Non-pigmented ciliary epithelial cell (primary cell): ENCODE measurements at regions not wholly inside any gene's neighbourhood (a gene's known extent, or its start where the extent isn't known, plus 50 kb on each side); places are given as distances from the start of the nearest gene placed in this dataset.
"Not testable (repeated sequence)": the region's sequence is repeated elsewhere in the genome, so short reads cannot be mapped to it uniquely, and the experiment has no call there.

Source experiments
- DNase-seq: peaks from one replicate; pipeline ENCODE4 v3.0.0-alpha.2; 2010; ENCODE audit warnings: low read depth

DNA sequence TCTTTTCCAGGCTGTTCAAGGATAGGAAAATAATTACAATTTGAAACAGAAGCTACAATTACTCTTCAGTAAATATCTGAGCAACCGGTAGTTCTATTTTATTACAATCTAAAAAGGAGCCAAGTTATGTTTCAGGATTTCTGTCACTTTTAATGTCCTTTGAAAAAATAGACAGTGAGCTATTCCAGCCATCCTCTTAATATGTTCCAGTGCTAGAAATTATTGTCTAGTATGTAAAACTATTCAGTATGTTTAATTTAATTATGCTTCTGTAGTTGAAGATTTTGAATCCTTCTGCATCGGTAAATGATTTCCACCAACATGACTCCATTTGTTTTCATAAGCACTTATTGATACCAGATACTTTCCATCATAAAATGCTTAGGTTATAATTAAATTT, 129.6 kb upstream of the SEMA3D start:
- DNase-seq = no peak

DNA sequence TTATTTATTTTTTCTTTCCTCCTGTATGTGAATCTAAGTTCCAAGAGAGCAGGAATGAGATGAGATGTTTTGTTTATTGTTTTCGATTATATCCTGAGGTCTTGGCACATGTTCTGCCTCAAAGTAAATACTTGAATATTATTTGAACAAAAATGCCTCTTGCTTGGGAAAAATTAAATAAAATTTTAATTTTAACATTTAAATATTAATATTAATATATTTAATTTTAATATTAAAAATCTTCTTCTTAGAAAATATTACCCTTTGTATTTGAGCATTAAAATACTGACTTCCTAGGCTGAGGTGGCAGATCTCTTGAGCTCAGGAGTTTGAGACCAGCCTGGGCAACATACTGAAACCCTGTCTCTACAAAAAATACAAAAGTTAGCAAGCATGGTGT, 123.4 kb upstream of the SEMA3D start:
- DNase-seq = no peak

DNA sequence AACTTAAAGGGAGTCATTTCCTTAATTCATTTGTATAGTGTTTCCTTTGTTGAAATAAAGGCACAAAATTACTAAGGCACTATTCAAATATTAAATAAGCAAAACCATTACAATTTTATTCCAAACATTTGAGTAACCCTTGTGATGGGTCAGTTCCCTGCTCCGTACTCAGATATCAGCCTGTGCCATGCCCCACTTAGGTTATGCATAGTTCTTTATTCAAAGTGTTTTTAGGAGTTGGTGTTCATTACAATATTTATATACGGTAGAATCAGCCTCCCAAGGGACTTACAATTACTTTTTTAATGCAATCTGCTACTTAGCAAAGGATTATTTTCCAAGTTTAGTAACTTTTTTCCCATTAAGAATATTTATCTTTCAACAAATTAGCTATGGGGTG, 119.3 kb upstream of the SEMA3D start:
- no peak for DNase-seq

DNA sequence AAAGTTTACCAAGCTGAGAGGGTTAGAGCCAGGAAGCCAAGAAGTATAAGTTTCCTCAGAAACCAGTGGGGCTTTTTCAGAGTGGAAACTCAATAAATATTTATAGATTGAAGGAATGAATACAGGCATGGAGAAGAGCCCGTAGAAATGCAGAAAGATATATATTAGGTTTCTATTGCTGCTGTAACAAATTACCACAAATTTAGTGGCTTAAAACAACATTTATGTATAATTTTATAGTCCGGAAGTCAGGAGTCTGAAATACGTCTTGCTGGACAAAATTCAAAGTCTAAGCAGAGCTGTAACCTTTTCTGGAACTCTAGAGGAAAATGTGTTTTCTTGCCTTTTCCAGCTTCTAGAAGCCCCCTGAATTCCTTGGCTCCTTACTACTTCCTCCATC, 107.3 kb upstream of the SEMA3D start:
- DNase-seq = no peak

DNA sequence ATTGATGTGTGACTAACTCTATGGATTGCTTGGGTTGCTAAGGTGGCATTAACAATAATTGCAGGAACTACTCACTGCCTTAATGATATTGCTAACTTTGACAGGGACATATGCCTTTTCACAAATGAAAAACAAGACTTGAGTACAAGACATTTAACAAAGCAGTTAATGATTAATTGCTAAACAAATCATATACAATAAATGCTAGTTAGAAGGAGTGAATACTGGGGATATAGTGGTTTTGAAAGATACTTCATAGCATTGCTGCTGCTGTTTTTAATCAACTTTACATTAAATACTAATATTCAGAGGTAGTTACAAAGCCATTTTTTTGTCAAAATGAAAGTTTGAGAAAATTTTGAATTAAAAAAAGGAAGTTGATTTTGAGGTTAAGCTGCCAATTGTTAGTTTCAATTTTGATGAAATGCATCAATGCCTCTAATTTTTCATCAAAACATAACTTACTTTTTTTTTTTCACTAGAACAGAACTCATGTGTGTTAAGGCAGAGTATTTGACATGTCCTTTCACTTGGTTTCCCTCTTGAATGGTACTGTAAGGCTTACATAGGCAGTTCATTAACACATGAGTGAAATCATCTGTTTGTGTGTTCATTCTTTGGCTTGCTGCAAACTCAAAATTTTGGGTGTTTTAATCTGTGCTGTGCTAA, 106.2 kb upstream of the SEMA3D start:
- no peak for DNase-seq

DNA sequence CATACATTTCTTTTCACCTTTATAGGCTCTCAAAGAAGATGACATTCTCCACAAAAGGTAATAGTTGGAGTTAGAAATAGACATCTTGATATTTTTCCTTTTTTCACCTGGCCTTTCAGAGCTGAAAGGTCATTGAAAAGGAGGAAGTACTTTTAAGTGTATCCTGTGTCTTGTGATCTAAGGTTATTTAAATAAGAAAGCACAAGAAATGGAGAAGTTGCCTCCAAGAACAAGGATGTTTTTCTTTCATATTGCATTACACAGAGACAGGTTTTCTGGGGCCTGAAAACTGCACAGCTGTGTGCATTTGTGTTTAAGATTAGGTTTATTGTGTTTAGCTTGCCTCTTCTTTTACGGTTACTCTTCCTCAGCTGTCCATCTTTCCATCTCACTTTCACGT, 103.4 kb upstream of the SEMA3D start:
- no peak for DNase-seq

DNA sequence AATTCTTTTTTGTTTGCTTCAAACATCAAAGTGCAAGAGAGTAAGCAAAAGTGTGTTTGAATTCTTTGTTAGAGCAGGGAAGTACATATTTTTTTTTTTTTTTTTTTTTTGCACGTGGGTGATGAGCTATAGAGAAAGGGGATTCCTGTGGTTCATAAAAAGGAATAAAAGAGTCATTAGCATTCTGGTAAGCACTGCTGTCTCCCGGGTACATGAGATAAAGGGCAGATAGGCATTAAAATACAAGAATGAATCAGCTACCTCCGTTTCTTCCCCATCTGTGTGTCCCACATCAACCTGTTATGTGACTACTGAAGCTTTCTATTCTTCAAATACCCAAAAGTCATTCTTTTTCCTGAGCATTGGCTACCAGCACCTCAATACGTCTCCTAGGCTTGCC, 102.4 kb upstream of the SEMA3D start:
- no peak for DNase-seq

DNA sequence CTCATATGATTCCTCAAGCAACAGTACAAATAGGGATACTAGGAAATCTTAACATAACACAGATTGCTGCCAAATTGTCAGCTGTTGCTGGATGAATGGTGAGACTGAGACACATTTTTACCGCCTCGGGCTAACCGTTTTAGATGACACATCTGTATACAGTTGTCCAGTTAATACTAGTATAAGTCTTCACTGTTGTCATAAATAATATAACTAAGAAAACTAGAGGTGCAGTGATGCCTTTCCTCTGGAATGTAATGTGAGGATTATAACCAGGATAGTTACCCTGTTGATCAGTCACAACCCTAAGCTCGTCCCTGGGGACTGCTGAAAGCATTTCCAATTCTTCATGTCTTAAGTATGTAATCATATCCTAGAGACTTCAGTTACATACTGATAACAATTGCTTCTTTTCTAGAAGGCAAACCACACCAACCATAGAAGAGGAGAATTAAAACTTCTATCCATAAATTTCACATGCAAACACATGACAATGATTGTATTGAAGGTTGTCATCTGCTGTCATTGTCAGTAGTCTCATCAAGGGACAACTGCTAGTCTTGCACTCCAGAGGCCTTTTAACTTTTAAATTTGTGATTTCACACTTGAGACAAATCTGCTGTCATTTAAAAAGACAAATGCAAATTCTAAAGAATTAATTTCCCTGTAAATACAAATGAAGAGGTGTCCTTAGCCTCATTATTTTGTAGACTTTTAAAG, 100.4 kb upstream of the SEMA3D start:
- peak; percentile 14 for DNase-seq

DNA sequence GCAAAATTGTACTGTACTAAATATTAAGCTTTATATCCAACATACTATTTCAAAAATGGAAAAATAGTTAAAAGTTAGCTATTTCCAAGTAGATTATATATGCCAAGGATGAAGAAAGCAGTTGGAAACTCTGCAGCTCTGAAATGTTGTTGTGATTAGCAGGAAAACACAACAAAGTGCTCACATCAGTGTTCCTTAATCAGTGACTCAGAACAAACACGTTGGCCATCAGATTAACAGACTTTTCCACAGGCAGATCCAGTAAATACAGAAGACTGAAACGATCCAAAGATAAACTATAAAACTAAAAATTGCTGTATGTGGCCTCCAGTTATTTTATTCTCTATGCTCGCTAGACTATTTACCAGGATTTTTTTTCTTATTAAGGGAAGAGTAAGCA, 99.6 kb upstream of the SEMA3D start:
- DNase-seq = no peak

DNA sequence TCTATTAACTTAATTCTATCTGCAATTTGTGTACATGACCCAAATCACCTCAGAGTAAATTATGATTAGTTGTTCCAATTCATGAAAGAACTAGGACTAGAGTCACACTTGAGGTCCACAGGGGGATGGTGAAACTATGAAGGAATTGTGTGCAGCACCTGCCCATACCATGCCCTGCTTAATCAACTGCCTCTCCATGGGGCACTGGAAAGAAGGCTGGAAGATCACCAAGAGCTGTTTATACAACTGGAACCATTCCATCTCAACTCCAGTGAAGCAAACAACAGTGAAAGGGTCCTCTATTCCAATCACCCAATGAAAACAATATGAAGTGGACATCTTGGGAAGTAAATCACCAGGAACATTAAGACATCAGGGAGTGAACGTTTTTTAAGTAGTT, 98.7 kb upstream of the SEMA3D start:
- DNase-seq = no peak

DNA sequence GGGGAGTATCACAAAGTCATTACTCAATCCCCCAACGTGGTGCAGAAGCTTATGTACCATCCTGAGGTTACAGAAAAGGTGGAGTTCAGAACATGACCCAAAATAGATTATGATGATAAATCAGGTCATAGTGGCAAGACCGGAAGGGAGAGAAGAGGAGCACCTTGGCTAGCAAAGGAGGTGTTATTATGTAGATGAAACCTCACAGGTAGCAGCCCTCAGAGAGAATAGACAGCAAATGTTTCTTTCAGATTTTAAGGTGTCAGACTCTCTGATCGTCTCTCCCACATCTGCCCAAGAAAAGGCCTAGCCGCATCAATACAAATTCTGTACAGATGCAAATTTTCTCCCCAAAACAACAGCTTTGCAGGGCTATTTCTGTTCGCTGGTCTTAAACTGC, 88.3 kb upstream of the SEMA3D start:
- no peak for DNase-seq

DNA sequence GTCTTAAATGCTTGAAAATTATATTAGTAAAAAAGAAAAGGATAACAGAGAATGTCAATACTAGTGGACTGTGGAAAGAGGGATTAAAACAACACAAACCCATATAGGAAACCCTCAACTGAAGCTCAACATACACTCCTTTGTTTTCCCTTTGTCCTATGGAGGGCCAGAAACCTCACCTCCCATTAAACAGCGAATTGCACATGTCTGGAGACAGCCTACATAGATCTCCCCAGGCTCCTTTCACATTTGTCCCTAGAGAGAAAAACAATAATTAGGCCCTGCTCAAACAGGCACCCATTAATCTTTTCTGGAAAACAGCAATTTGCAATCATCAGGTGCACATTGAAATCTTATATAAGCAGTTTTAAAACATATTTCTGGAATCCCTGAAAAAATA, 87.6 kb upstream of the SEMA3D start:
- no peak for DNase-seq

DNA sequence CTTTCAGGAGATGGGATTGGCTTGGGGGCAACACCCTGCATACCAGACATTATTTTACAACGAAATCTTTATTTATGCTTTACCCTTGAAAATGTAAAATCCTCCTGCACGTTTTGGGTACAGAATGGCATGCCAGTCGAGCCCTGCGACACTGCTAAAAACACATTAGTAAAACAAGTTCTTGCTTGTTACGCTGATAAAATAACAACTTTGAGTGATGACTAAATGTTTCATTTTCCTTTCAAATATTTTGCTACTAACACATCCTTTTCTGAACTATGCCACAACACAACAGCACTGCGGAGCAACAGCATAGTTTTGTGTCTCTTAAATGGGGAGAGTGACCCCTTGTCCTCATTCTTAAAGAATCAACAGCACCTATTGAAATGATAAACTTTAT, 76.0 kb upstream of the SEMA3D start:
- DNase-seq = no peak

DNA sequence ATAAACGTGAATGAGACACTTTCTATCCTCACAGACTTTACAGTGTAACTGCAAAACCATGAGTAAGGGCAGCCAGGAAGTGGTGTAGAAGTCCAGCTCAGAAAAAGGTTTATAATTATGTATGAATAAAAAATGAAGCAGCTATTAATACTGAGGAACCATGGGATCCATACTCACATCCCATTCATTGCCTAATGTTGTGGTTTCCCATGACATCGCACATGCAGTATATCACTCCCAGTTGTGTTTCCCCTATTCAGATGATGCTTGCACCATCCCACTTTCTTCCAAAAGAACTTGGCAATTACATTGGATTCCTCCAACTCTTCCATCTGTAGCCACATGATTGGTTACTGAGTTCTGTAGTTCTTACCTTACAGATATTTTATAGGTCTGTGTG, 74.5 kb upstream of the SEMA3D start:
- DNase-seq = no peak

DNA sequence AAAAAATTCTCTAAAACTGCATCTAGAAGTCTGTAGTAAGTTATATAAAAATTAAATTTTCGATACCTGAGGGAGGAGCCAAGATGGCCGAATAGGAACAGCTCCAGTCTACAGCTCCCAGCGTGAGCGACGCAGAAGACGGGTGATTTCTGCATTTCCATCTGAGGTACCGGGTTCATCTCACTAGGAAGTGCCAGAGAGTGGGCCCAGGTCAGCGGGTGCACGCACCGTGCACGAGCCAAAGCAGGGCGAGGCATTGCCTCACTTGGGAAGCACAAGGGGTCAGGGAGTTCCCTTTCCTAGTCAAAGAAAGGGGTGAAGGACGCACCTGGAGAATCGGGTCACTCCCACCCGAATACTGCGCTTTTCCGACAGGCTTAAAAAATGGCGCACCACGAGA, 62.9 kb upstream of the SEMA3D start:
- DNase-seq = not testable (repeated sequence)

DNA sequence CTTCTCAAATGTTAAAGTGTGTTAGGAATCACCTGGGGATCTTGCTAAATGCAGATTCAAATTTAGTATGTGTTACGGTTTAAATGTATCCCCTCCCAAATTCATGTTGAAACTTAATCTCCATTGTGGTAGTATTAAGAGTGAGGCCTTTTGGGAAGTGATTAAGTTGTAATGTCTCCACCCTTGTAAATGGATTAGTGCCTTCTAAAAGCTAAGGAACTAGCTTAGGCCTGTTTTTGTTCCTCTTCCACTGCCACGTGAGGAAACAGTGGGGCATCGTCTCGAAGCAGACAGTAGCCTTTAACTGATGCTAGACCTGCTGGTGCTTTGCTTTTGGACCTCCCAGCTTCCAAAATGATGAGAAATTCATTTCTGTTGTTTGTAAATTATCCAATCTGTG, 52.3 kb upstream of the SEMA3D start:
- no peak for DNase-seq

DNA sequence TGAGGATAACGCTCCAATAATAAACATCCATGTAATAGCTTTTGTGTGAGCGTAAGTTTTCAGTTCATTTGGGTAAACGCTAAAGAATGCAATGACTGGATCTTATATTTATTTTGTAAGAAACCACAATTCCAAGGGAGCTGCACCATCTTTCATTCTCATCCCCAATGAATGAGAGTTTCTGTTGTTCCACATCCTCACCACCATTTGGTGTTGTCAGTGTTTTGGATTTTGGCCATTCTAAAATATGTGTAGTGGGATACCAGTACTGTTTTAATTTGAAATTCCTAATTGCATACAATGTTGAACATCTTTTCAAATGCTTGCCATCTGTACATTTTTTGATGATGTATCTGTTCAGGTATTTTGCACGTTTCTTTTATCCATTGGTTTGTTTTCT, 50.9 kb upstream of the SEMA3D start:
- peak; percentile 34 for DNase-seq
